Activated CD4-positive, alpha-beta memory T cell treated with anti-CD3 and anti-CD28 coated beads, Interleukin-2, amount 10 ng/mL, durations not matched to agents 7 days and 5 days (primary cell): ENCODE measurements at regions not wholly inside any gene's neighbourhood (a gene's known extent, or its start where the extent isn't known, plus 50 kb on each side); places are given as distances from the start of the nearest gene placed in this dataset.
"Not testable (repeated sequence)": the region's sequence is repeated elsewhere in the genome, so short reads cannot be mapped to it uniquely, and the experiment has no call there.

Source experiments
- CTCF ChIA-PET: fragments of 350-600 bp; sonication (Branson Sonifier 250); formaldehyde crosslinking; loops from one replicate; lab custom pipeline; 2021; ENCODE audit warnings: antibody characterized with exemption, inconsistent platforms; lab: Charles Lee
- POLR2A ChIA-PET: fragments of 350-600 bp; sonication (Branson Sonifier 250); formaldehyde crosslinking; loops from one replicate; lab custom pipeline; 2021; ENCODE audit warnings: antibody characterized with exemption; lab: Charles Lee
- DNase-seq: peaks from one replicate; pipeline ENCODE4 v3.0.0-alpha.2; 2020
- H3K27ac Mint-ChIP-seq: one replicate; pipeline ENCODE4 v1.8.0; 2021; ENCODE audit warnings: mild to moderate bottlenecking, mixed read lengths
- H3K27me3 Mint-ChIP-seq: one replicate; pipeline ENCODE4 v1.8.0; 2021; ENCODE audit warnings: mixed read lengths
- H3K36me3 Mint-ChIP-seq: one replicate; pipeline ENCODE4 v1.8.0; 2021; ENCODE audit warnings: low read depth, mixed read lengths
- H3K4me1 Mint-ChIP-seq: one replicate; pipeline ENCODE4 v1.8.0; 2021; ENCODE audit warnings: mixed read lengths
- H3K4me3 Mint-ChIP-seq: one replicate; pipeline ENCODE4 v1.8.0; 2021; ENCODE audit warnings: mild to moderate bottlenecking, mixed read lengths
- H3K9me3 Mint-ChIP-seq: one replicate; pipeline ENCODE4 v1.8.0; 2021; ENCODE audit warnings: mixed read lengths

DNA sequence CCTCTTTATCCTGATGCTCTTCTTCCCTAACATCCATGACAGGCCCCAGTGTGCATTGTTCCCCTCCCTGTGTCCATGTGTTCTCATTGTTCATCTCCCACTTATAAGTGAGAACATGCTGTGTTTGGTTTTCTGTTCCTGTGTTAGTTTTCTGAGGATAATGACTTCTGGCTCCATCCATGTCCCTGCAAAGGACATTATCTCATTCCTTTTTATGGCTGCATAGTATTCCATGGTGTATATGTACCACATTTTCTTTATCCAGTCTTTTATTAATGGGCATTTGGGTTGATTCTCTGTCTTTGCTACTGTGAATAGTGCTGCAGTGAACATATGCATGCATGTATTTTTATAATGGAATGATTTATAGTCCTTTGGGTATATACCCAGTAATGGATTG, 78.7 kb upstream of the EXOC2 start:
- H3K4me1 Mint-ChIP-seq, POLR2A ChIA-PET, H3K4me3 Mint-ChIP-seq, H3K9me3 Mint-ChIP-seq, DNase-seq, CTCF ChIA-PET, H3K27ac Mint-ChIP-seq, H3K36me3 Mint-ChIP-seq: not testable (repeated sequence)
- peaks cover 39% of the 10 kb centered on the region for H3K27me3 Mint-ChIP-seq

DNA sequence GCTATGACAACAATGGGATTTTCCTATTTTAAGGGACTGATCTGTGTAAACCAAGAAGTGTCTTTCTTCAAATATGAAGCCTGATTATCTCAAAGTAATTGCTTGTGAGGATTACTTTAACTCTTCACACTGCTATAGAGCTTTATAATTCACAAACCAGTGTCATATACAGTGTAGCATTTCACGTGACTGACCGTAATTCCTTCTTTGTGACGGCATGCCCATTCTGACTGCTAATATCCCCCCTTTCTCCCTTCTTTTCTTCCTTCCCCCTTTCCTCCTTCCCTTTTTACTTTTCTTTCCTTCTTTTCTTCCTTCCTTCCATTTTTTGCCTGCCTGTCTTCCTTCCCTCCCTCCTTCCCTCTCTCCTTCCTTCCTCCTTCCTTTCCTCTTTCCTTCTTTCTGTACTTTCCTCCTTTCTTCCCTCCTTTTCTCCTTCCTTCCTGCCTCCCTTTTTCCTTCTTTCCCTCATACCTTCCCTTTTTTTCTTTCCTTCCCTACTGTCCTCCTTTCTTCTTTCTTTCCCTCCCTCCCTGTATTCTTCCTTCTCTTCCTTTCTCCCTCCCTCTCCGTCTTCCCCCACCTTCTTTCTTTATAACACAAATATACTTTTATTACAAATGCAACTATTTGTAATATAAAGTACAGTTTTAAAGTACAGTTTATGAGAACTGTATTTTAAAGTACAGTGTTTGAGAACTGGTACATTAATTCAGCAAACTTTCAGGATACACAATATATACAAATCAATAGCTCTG, 75.0 kb upstream of the EXOC2 start:
- no peaks in the 10 kb centered on the region for H3K36me3 Mint-ChIP-seq
- no peak overlapping the region for H3K27ac Mint-ChIP-seq
- H3K9me3 Mint-ChIP-seq: no peaks in the 10 kb centered on the region
- H3K27me3 Mint-ChIP-seq: peaks cover 36% of the 10 kb centered on the region
- H3K4me1 Mint-ChIP-seq: peaks cover 1% of the 10 kb centered on the region
- POLR2A ChIA-PET: no interaction called here
- no peak overlapping the region for H3K4me3 Mint-ChIP-seq
- CTCF ChIA-PET: no interaction called here
- no peak for DNase-seq

GRCh38 chr6:766625-767024, 73.7 kb upstream of the EXOC2 start:
- no peak overlapping the region for H3K4me3 Mint-ChIP-seq
- POLR2A ChIA-PET: no interaction called here
- CTCF ChIA-PET: interaction anchor here (1.5 kb wide), 1 partner anchor 45 kb away, joined by 3 read pairs; no protein-coding TSS in a partner anchor
- no peak for DNase-seq
- no peak overlapping the region for H3K27ac Mint-ChIP-seq
- no peaks in the 10 kb centered on the region for H3K36me3 Mint-ChIP-seq
- H3K27me3 Mint-ChIP-seq: peaks cover 28% of the 10 kb centered on the region
- peaks cover 1% of the 10 kb centered on the region for H3K4me1 Mint-ChIP-seq
- no peaks in the 10 kb centered on the region for H3K9me3 Mint-ChIP-seq

- CTCF ChIA-PET: no interaction called here
- POLR2A ChIA-PET: no interaction called here
- no peak overlapping the region for H3K27ac Mint-ChIP-seq
Measured at GRCh38 chr6:761997-762396, 69.1 kb upstream of the EXOC2 start.

DNA sequence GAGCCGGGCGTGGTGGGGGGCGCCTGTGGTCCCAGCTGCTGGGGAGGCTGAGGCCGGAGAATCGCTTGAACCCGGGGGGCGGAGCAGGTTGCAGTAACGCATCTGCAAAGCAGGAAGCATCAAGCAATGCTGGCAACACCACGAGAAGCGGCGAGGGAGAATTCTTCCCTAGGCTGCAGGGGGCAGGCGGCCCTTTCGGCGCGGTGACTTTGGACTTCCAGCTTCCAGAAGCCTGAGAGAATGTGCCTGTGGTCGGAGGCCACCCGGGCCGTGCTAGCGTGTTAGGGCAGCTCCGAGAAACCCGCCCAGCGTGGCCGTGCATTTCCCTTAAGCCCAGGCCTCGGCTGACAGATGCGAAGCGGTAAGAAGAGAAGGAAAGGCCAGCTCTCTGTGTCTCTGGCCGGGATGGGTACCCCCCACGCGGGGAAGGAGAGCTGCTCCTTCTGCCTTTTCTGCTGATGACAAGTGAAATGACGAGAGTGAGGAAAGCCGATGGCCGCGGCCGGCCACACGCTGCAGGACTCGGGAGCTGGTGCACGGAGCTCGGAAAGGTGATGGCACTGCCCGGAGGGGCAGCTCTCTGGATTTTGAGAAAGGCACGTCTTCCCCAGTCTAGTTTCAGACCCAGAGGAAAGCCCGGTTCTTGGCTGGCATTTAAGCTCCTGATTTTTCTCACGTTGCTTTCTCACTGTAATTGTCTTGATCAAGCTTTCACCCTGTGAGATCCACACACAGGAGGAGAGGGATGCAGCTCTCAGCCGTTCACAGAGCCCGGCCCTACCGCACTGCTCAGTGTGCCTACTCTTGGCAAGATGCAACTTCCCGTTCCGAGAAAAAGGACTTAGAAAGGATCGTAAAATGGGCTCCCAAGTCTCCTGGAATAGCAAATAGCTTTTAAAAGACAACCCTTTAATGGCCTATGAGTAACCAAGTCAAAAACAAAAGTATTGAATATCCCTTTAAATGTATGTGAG, 68.3 kb upstream of the EXOC2 start:
- Mint-ChIP-seq H3K27ac (no peak overlapping the region), H3K9me3 (no peaks in the 10 kb centered on the region), H3K36me3 (no peaks in the 10 kb centered on the region), H3K4me3 (no peak overlapping the region), H3K4me1 (no peaks in the 10 kb centered on the region), H3K27me3 (peaks cover 10% of the 10 kb centered on the region)
- POLR2A ChIA-PET: no interaction called here
- no peak for DNase-seq
- CTCF ChIA-PET: no interaction called here

More at GRCh38 chr6:761997-762396, 69.1 kb upstream of the EXOC2 start:
- Mint-ChIP-seq H3K4me1 (peaks cover 1% of the 10 kb centered on the region), H3K4me3 (no peak overlapping the region), H3K36me3 (no peaks in the 10 kb centered on the region), H3K27me3 (peaks cover 13% of the 10 kb centered on the region), H3K9me3 (no peaks in the 10 kb centered on the region)
- DNase-seq: no peak

DNA sequence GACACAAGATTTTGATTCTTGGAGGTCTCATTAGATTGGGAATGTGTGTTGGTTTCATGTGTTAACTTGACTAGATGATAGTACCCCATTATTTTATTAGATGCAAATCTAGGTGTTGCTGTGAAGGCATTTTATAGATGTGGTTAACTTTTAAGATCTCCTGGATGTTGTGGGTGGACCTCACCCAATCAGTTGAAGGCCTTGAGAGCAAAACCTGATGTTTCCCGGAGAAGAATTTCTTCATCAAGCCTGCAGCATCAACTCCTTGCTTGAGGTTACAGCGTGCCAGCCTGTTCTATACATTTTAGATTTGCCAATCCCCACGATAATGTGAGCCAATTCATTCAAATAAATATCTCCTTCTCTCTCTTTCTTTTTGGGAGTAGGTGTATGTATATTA, 66.8 kb upstream of the EXOC2 start:
- H3K4me1 Mint-ChIP-seq: no peaks in the 10 kb centered on the region
- H3K36me3 Mint-ChIP-seq: no peaks in the 10 kb centered on the region
- H3K4me3 Mint-ChIP-seq: no peak overlapping the region
- H3K27ac Mint-ChIP-seq: no peak overlapping the region
- DNase-seq: no peak
- peaks cover 10% of the 10 kb centered on the region for H3K27me3 Mint-ChIP-seq
- POLR2A ChIA-PET: no interaction called here
- CTCF ChIA-PET: no interaction called here
- no peaks in the 10 kb centered on the region for H3K9me3 Mint-ChIP-seq

DNA sequence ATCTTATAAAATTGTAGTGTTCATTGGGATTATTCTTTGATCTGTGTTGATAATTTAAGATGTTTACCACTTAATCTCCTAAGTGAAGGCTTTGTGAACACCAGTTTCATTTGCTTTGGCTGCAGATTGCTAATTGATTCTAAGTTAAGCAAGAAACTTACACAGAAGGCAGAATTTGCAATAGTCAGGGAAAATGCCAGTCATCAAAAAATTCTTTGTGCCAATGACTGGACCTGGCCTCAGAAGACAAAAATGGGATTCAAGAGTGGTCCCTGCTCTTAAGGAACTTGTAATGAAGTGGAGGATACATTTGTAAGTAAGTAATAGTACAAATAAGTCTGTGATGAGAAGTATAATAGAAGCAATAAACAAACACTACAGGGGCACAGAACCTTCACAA, 63.3 kb upstream of the EXOC2 start:
- no peaks in the 10 kb centered on the region for H3K27me3 Mint-ChIP-seq
- no peak for DNase-seq
- no peaks in the 10 kb centered on the region for H3K9me3 Mint-ChIP-seq
- no peaks in the 10 kb centered on the region for H3K36me3 Mint-ChIP-seq
- ChIA-PET CTCF (interaction anchor here (1.0 kb wide), 1 partner anchor 34 kb away, joined by 3 read pairs; no protein-coding TSS in a partner anchor), POLR2A (no interaction called here)
- no peak overlapping the region for H3K4me3 Mint-ChIP-seq
- H3K4me1 Mint-ChIP-seq: no peaks in the 10 kb centered on the region
- no peak overlapping the region for H3K27ac Mint-ChIP-seq

DNA sequence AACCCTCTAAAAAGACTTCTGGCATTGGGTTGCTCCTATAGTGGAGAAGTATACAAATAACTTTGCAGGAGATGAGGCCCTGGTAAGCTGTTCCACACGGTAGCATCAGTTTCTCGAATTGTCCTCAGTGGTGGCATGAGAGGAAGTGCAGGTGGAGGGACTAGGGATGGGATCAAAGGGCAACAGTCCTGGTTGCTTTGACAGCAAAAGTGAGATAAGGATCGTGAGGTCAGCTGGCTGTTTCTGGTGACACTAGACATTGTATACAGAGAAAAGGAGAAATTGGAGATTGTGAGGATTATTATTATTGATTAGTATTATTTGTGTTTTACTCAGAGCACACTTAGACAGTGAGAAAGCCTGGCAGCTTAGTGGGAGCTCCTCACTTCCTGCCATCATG, 61.3 kb upstream of the EXOC2 start:
- Mint-ChIP-seq H3K27me3 (no peaks in the 10 kb centered on the region), H3K9me3 (no peaks in the 10 kb centered on the region), H3K36me3 (no peaks in the 10 kb centered on the region), H3K4me1 (no peaks in the 10 kb centered on the region), H3K4me3 (no peak overlapping the region), H3K27ac (no peak overlapping the region)
- POLR2A ChIA-PET: no interaction called here
- DNase-seq: no peak
- CTCF ChIA-PET: interaction anchor here (1.1 to 1.4 kb wide), 2 partner anchors 10 to 22 kb away, joined by 3 read pairs; no protein-coding TSS in a partner anchor

DNA sequence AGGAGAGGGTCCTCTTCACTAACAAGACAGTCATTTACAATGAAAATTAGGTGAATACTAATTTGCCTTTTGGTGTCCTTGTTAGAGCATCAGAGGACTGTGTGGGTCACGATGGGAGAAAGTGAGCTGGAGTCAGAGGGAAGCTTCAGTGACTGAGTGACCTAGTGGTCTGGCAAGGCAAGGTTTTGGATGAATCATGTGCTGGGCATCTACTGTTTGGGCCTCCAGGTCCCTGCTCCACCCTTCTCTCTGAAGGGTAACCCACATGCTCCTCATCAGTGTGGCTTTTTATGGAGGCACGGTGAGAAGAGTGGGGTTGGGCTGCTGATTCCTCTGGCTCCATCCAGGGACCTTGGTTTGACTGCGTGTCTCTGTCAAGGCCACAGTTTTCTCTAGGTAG, 60.5 kb upstream of the EXOC2 start:
- no peak overlapping the region for H3K27ac Mint-ChIP-seq
- H3K9me3 Mint-ChIP-seq: no peaks in the 10 kb centered on the region
- no peak for DNase-seq
- H3K4me1 Mint-ChIP-seq: no peaks in the 10 kb centered on the region
- CTCF ChIA-PET: interaction anchor here (1.1 to 1.4 kb wide), 2 partner anchors 9 to 21 kb away, joined by 3 read pairs; no protein-coding TSS in a partner anchor
- H3K27me3 Mint-ChIP-seq: no peaks in the 10 kb centered on the region
- POLR2A ChIA-PET: no interaction called here
- H3K4me3 Mint-ChIP-seq: no peak overlapping the region
- no peaks in the 10 kb centered on the region for H3K36me3 Mint-ChIP-seq

- Mint-ChIP-seq H3K36me3 (no peaks in the 10 kb centered on the region), H3K4me3 (no peak overlapping the region), H3K27ac (no peak overlapping the region), H3K27me3 (peaks cover under 1% of the 10 kb centered on the region), H3K4me1 (no peaks in the 10 kb centered on the region), H3K9me3 (no peaks in the 10 kb centered on the region)
- CTCF ChIA-PET: no interaction called here
- no peak for DNase-seq
- POLR2A ChIA-PET: no interaction called here
Measured at GRCh38 chr6:752438-752837, 59.5 kb upstream of the EXOC2 start.

DNA sequence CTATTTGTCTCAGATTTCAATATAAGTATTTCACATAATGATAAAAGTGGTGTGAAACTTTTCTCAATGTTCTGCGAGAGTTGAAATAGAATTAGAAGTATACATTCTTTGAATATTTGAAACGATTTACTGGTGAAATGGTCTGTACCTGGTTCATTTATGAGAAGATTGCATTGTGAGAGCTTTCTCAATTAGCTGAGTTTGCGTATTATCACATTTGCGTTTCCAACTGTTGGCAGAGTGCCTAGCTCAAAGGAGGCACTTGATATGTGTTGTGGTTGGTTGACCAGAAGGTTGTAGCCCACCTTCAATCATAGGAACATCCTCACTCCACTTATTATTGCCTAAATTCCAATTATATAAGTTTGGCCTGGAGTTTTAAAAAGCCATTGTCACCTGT, 58.8 kb upstream of the EXOC2 start:
- no peak overlapping the region for H3K4me3 Mint-ChIP-seq
- POLR2A ChIA-PET: no interaction called here
- H3K27me3 Mint-ChIP-seq: peaks cover 2% of the 10 kb centered on the region
- no peaks in the 10 kb centered on the region for H3K9me3 Mint-ChIP-seq
- no peak overlapping the region for H3K27ac Mint-ChIP-seq
- CTCF ChIA-PET: no interaction called here
- no peak for DNase-seq
- H3K36me3 Mint-ChIP-seq: no peaks in the 10 kb centered on the region
- no peaks in the 10 kb centered on the region for H3K4me1 Mint-ChIP-seq

- Mint-ChIP-seq H3K27ac (no peak overlapping the region), H3K36me3 (no peaks in the 10 kb centered on the region)
- CTCF ChIA-PET: no interaction called here
Measured at GRCh38 chr6:747921-748320, 55.0 kb upstream of the EXOC2 start.

DNA sequence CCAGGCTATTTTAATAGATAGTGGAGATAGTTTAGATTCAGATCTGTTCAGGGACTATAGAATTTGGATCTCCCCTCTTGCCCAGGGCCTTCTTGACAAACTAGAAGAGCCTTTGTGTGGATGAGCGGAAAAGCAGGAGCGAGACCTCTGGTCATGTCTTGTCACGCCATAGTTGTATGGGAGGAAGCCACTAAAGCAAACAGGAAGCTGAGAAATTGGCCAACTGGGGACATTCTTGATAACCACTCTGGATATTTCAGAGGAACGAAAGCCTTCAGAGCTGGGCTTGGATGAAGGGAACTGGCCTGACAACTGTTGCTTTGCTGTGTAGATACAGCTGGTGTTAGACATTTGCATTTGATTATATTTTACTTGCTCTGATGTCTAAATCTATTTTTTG, 54.1 kb upstream of the EXOC2 start:
- POLR2A ChIA-PET: no interaction called here
- Mint-ChIP-seq H3K4me3 (no peak overlapping the region), H3K4me1 (peaks cover under 1% of the 10 kb centered on the region), H3K9me3 (no peaks in the 10 kb centered on the region), H3K27ac (no peak overlapping the region), H3K27me3 (peaks cover 2% of the 10 kb centered on the region), H3K36me3 (no peaks in the 10 kb centered on the region)
- DNase-seq: no peak
- CTCF ChIA-PET: interaction anchor here (0.9 kb wide), 1 partner anchor 154 kb away, joined by 3 read pairs; no protein-coding TSS in a partner anchor

More at GRCh38 chr6:747921-748320, 55.0 kb upstream of the EXOC2 start:
- Mint-ChIP-seq H3K4me3 (no peak overlapping the region), H3K27me3 (peaks cover 2% of the 10 kb centered on the region), H3K4me1 (no peaks in the 10 kb centered on the region), H3K9me3 (no peaks in the 10 kb centered on the region)
- POLR2A ChIA-PET: no interaction called here
- DNase-seq: no peak
